WTC11 (cell line): ENCODE measurements at regions not wholly inside any gene's neighbourhood (a gene's known extent, or its start where the extent isn't known, plus 50 kb on each side); places are given as distances from the start of the nearest gene placed in this dataset.

ENCODE experiments used
- ATAC-seq: fragments of 200-7000 bp; cut with Tn5 transposase; 2 replicates; pipeline ENCODE4 v1.10.0; 2021; ENCODE audit warnings: mild to moderate bottlenecking, moderate library complexity
- CTCF ChIA-PET: fragments of 300-600 bp; sonication (Branson Sonifier 250); formaldehyde crosslinking; loops from one replicate; lab custom pipeline; 2021; ENCODE audit warnings: antibody characterized with exemption; lab: Charles Lee
- POLR2A ChIA-PET: fragments of 350-600 bp; sonication (Branson Sonifier 250); formaldehyde crosslinking; loops from one replicate; lab custom pipeline; 2021; ENCODE audit warnings: antibody characterized with exemption; lab: Charles Lee
- DNase-seq: peaks from one replicate; pipeline ENCODE4 v3.0.0; 2021; ENCODE audit warnings: low spot score
- H3K27ac Mint-ChIP-seq: 2 replicates; pipeline ENCODE4 v1.8.0; 2021; ENCODE audit warnings: mixed read lengths
- H3K27me3 Mint-ChIP-seq: 2 replicates; pipeline ENCODE4 v1.8.0; 2021; ENCODE audit warnings: low read depth, mild to moderate bottlenecking, moderate library complexity, mixed read lengths
- H3K36me3 Mint-ChIP-seq: 2 replicates; pipeline ENCODE4 v1.8.0; 2021; ENCODE audit warnings: mixed read lengths
- H3K4me1 Mint-ChIP-seq: 2 replicates; pipeline ENCODE4 v1.8.0; 2022; ENCODE audit warnings: mixed read lengths
- H3K4me3 Mint-ChIP-seq: 2 replicates; pipeline ENCODE4 v1.8.0; 2021; ENCODE audit warnings: mild to moderate bottlenecking, moderate library complexity, mixed read lengths
- H3K9me3 Mint-ChIP-seq: 2 replicates; pipeline ENCODE4 v1.8.0; 2021; ENCODE audit warnings: mixed read lengths
- ATF2 ChIP-seq: sonication (generic); formaldehyde crosslinking; IDR thresholded peaks from 2 replicates; pipeline ENCODE4 v1.8.1; 2022; ENCODE audit warnings: low read depth, missing genetic modification reagents, borderline replicate concordance
- CDX4 ChIP-seq: fragments of 250-450 bp; sonication (Bioruptor Pico); IDR thresholded peaks from 2 replicates; pipeline ENCODE4 v1.9.0; 2021; ENCODE audit warnings: moderate library complexity, mild to moderate bottlenecking, inconsistent platforms, borderline replicate concordance
- CTCF ChIP-seq: fragments of 200-600 bp; IDR thresholded peaks from 2 replicates; pipeline ENCODE4 v1.8.0; 2022; ENCODE audit warnings: antibody characterized with exemption
- ESRRA ChIP-seq: sonication (generic); formaldehyde crosslinking; IDR thresholded peaks from 2 replicates; pipeline ENCODE4 v1.8.1; 2022; ENCODE audit warnings: mild to moderate bottlenecking, missing genetic modification reagents, borderline replicate concordance
- GRHL2 ChIP-seq: fragments of 250-450 bp; sonication (Bioruptor Pico); IDR thresholded peaks from 2 replicates; pipeline ENCODE4 v1.8.0; 2022; ENCODE audit warnings: mild to moderate bottlenecking, moderate library complexity; ENCODE audit not compliant: insufficient replicate concordance, severe bottlenecking
- GTF2I ChIP-seq: fragments of 250-450 bp; sonication (Bioruptor Pico); conservative IDR thresholded peaks from 2 replicates; pipeline ENCODE4 v1.4.0; 2021; ENCODE audit warnings: mild to moderate bottlenecking
- MYBL2 ChIP-seq: sonication (generic); formaldehyde crosslinking; IDR thresholded peaks from 2 replicates; pipeline ENCODE4 v1.8.1; 2023; ENCODE audit warnings: mild to moderate bottlenecking, moderate library complexity, missing genetic modification reagents
- NR1H2 ChIP-seq: sonication (generic); formaldehyde crosslinking; IDR thresholded peaks from 2 replicates; pipeline ENCODE4 v1.9.0; 2021; ENCODE audit warnings: mild to moderate bottlenecking, moderate library complexity, missing genetic modification reagents
- SMAD3 ChIP-seq: sonication (generic); formaldehyde crosslinking; IDR thresholded peaks from 2 replicates; pipeline ENCODE4 v1.8.0; 2022; ENCODE audit warnings: missing genetic modification reagents, mild to moderate bottlenecking, borderline replicate concordance
- TEAD4 ChIP-seq: sonication (generic); formaldehyde crosslinking; IDR thresholded peaks from 2 replicates; pipeline ENCODE4 v1.8.0; 2022; ENCODE audit warnings: mild to moderate bottlenecking, missing genetic modification reagents
- USF2 ChIP-seq: sonication (generic); formaldehyde crosslinking; IDR thresholded peaks from 2 replicates; pipeline ENCODE4 v1.8.1; 2023; ENCODE audit warnings: mild to moderate bottlenecking, missing genetic modification reagents, moderate library complexity
- ZNF121 ChIP-seq: sonication (generic); formaldehyde crosslinking; IDR thresholded peaks from 2 replicates; pipeline ENCODE4 v1.8.0; 2023; ENCODE audit warnings: missing genetic modification reagents
- ZNF219 ChIP-seq: sonication (generic); formaldehyde crosslinking; IDR thresholded peaks from 2 replicates; pipeline ENCODE4 v1.8.0; 2023; ENCODE audit warnings: missing genetic modification reagents, mild to moderate bottlenecking, borderline replicate concordance
- ZNF317 ChIP-seq: sonication (generic); formaldehyde crosslinking; IDR thresholded peaks from 2 replicates; pipeline ENCODE4 v1.8.1; 2023; ENCODE audit warnings: low read depth, mild to moderate bottlenecking, moderate library complexity, missing genetic modification reagents, borderline replicate concordance
- ZNF532 ChIP-seq: fragments of 250-450 bp; sonication (Bioruptor Pico); IDR thresholded peaks from 2 replicates; pipeline ENCODE4 v1.9.0; 2021; ENCODE audit warnings: mild to moderate bottlenecking, borderline replicate concordance
- ZSCAN18 ChIP-seq: fragments of 250-450 bp; sonication (Bioruptor Pico); IDR thresholded peaks from 2 replicates; pipeline ENCODE4 v2.1.2; 2022; ENCODE audit warnings: mild to moderate bottlenecking, moderate library complexity

GRCh38 chr2:19667536-19667949, 234.2 kb downstream of the TTC32 start:
- TF ChIP-seq ZSCAN18 (CRISPR knock-in tag) (no peak), ZNF317 (CRISPR knock-in tag) (no peak), ZNF121 (CRISPR knock-in tag) (no peak), GRHL2 (no peak), ZNF219 (CRISPR knock-in tag) (no peak), CTCF (no peak), NR1H2 (CRISPR knock-in tag) (no peak), GTF2I (no peak)
- Mint-ChIP-seq H3K27ac (no peak overlapping the region), H3K27me3 (no peaks in the 10 kb centered on the region), H3K4me1 (peaks cover 13% of the 10 kb centered on the region), H3K9me3 (no peaks in the 10 kb centered on the region), H3K4me3 (no peak overlapping the region), H3K36me3 (no peaks in the 10 kb centered on the region)
- DNase-seq (no peak), ATAC-seq (peak; percentile 32; the same call in 1 of the 2 replicates)
- ChIA-PET POLR2A (no interaction called here), CTCF (interaction anchor here (0.9 to 1.2 kb wide), 2 partner anchors 9 to 290 kb away, joined by 3 read pairs; no protein-coding TSS in a partner anchor)

- Mint-ChIP-seq H3K27ac (no peak overlapping the region), H3K4me3 (no peak overlapping the region), H3K36me3 (no peaks in the 10 kb centered on the region)
- POLR2A ChIA-PET = no interaction called here
- CTCF ChIA-PET = interaction anchor here (0.9 to 1.2 kb wide), 2 partner anchors 10 to 290 kb away, joined by 3 read pairs; no protein-coding TSS in a partner anchor
- no peak for TF ChIP-seq ZNF532 (CRISPR knock-in tag)
- TF ChIP-seq, all 79 proteins: peak for 0
- no peaks in the 10 kb centered on the region for H3K9me3 Mint-ChIP-seq
- peaks cover 13% of the 10 kb centered on the region for H3K4me1 Mint-ChIP-seq
- H3K27me3 Mint-ChIP-seq = no peaks in the 10 kb centered on the region
- ATAC-seq = peak; percentile 51
- DNase-seq = no peak
Measured at GRCh38 chr2:19667085-19667484, 234.7 kb downstream of the TTC32 start.

- Mint-ChIP-seq H3K27ac (no peak overlapping the region), H3K4me1 (peaks cover 13% of the 10 kb centered on the region), H3K36me3 (no peaks in the 10 kb centered on the region), H3K4me3 (no peak overlapping the region), H3K27me3 (no peaks in the 10 kb centered on the region), H3K9me3 (peaks cover 5% of the 10 kb centered on the region; the same call in 1 of the 2 replicates)
- DNase-seq (no peak), ATAC-seq (no peak)
- POLR2A ChIA-PET = no interaction called here
- CTCF ChIA-PET = interaction anchor here (1.6 kb wide), 1 partner anchor 12 kb away, joined by 4 read pairs; no protein-coding TSS in a partner anchor
- TF ChIP-seq TEAD4 (CRISPR knock-in tag) (no peak), USF2 (CRISPR knock-in tag) (no peak), ZNF532 (CRISPR knock-in tag) (no peak), ZNF121 (CRISPR knock-in tag) (no peak), MYBL2 (CRISPR knock-in tag) (no peak), CDX4 (CRISPR knock-in tag) (no peak), SMAD3 (CRISPR knock-in tag) (no peak), ATF2 (CRISPR knock-in tag) (no peak), ESRRA (no peak)
Measured at GRCh38 chr2:19664646-19665045, 237.1 kb downstream of the TTC32 start.
